GM23338 (cell line): ENCODE measurements at regions not wholly inside any gene's neighbourhood (a gene's known extent, or its start where the extent isn't known, plus 50 kb on each side); places are given as distances from the start of the nearest gene placed in this dataset.

Source experiments
- ATAC-seq: fragments of 200-7000 bp; cut with Tn5 transposase; 3 replicates; pipeline ENCODE4 v1.9.1; 2020
- DNase-seq: peaks from one replicate; pipeline ENCODE4 v3.0.0-alpha.2; 2015; ENCODE audit warnings: low spot score
- H2AFZ ChIP-seq: fragments of 200-600 bp; sonication (generic); 2 replicates; pipeline ENCODE4 v1.8.0; 2016; ENCODE audit warnings: antibody characterized with exemption, mild to moderate bottlenecking, moderate library complexity
- H3F3A ChIP-seq: fragments of 200-600 bp; sonication (generic); replicated peaks from 2 replicates; pipeline ENCODE4 v1.8.0; 2017; ENCODE audit warnings: antibody characterized with exemption, mixed run types, low read depth
- H3K27ac ChIP-seq: fragments of 200-600 bp; sonication (generic); 2 replicates; pipeline ENCODE4 v1.6.1; 2016; ENCODE audit warnings: low read depth
- H3K27me3 ChIP-seq: fragments of 200-600 bp; sonication (generic); 2 replicates; pipeline ENCODE4 v1.8.0; 2016; ENCODE audit warnings: mild to moderate bottlenecking, mixed run types, moderate library complexity; ENCODE audit not compliant: insufficient read depth
- H3K36me3 ChIP-seq: fragments of 200-600 bp; sonication (generic); 2 replicates; pipeline ENCODE4 v1.8.0; 2016; ENCODE audit warnings: mild to moderate bottlenecking; ENCODE audit not compliant: insufficient read depth
- H3K4me1 ChIP-seq: fragments of 200-600 bp; sonication (generic); 2 replicates; pipeline ENCODE4 v1.8.0; 2016; ENCODE audit warnings: mild to moderate bottlenecking, moderate library complexity; ENCODE audit not compliant: insufficient read depth
- H3K4me2 ChIP-seq: fragments of 200-600 bp; sonication (generic); 2 replicates; pipeline ENCODE4 v1.7.1; 2017; ENCODE audit warnings: mixed run types
- H3K4me3 ChIP-seq: fragments of 200-600 bp; sonication (generic); 2 replicates; pipeline ENCODE4 v1.6.1; 2016; ENCODE audit warnings: mixed run types
- H3K79me2 ChIP-seq: fragments of 200-600 bp; sonication (generic); replicated peaks from 2 replicates; pipeline ENCODE4 v1.8.0; 2017; ENCODE audit warnings: mild to moderate bottlenecking; ENCODE audit not compliant: insufficient read depth
- H3K9me2 ChIP-seq: fragments of 200-600 bp; sonication (generic); 2 replicates; pipeline ENCODE4 v1.8.0; 2017; ENCODE audit not compliant: insufficient read depth
- H4K20me1 ChIP-seq: fragments of 200-600 bp; sonication (generic); replicated peaks from 2 replicates; pipeline ENCODE4 v1.8.0; 2017; ENCODE audit warnings: mild to moderate bottlenecking; ENCODE audit not compliant: insufficient read depth
- H3K27ac Mint-ChIP-seq: 2 replicates; pipeline ENCODE4 v1.8.0; 2020; ENCODE audit warnings: inconsistent platforms, mild to moderate bottlenecking, moderate library complexity, mixed read lengths
- H3K27me3 Mint-ChIP-seq: 3 replicates; pipeline ENCODE4 v1.8.0; 2022; ENCODE audit warnings: low read depth, mild to moderate bottlenecking, moderate library complexity, mixed read lengths, inconsistent platforms; ENCODE audit not compliant: insufficient read depth, poor library complexity
- H3K36me3 Mint-ChIP-seq: 3 replicates; pipeline ENCODE4 v1.8.0; 2021; ENCODE audit warnings: low read depth, mild to moderate bottlenecking, inconsistent platforms, moderate library complexity, mixed read lengths
- H3K4me1 Mint-ChIP-seq: 3 replicates; pipeline ENCODE4 v1.8.0; 2020; ENCODE audit warnings: mild to moderate bottlenecking, inconsistent platforms, mixed read lengths
- H3K4me3 Mint-ChIP-seq: 3 replicates; pipeline ENCODE4 v1.8.0; 2021; ENCODE audit warnings: moderate library complexity, mild to moderate bottlenecking, inconsistent platforms, mixed read lengths
- H3K9me3 Mint-ChIP-seq: 3 replicates; pipeline ENCODE4 v1.8.0; 2020; ENCODE audit warnings: moderate library complexity, mild to moderate bottlenecking, inconsistent platforms, mixed read lengths
- EZH2phosphoT487 ChIP-seq: fragments of 200-600 bp; sonication (generic); IDR thresholded peaks from one replicate; pipeline ENCODE4 v1.8.1; 2018; ENCODE audit warnings: antibody characterized with exemption; ENCODE audit not compliant: unreplicated experiment
- JUNB ChIP-seq: IDR thresholded peaks from one replicate; pipeline ENCODE4 v1.6.1; 2016; ENCODE audit warnings: antibody characterized with exemption; ENCODE audit not compliant: unreplicated experiment
- NANOG ChIP-seq: IDR thresholded peaks from 2 replicates; pipeline ENCODE4 v1.6.1; 2016; ENCODE audit warnings: antibody characterized with exemption, borderline replicate concordance
- POLR2AphosphoS5 ChIP-seq: IDR thresholded peaks from 2 replicates; pipeline ENCODE4 v1.6.1; 2016; ENCODE audit warnings: antibody characterized with exemption, low read depth
- ZNF114 ChIP-seq: fragments of 250-450 bp; sonication (Bioruptor Pico); IDR thresholded peaks from 2 replicates; pipeline ENCODE4 v1.5.0; 2020; ENCODE audit warnings: mild to moderate bottlenecking, moderate library complexity
- TF ChIP-seq, protein P1 (sequence below): fragments of 250-450 bp; sonication (Bioruptor Pico); IDR thresholded peaks from 2 replicates; pipeline ENCODE4 v1.5.0; 2020; ENCODE audit warnings: mild to moderate bottlenecking, moderate library complexity
- TF ChIP-seq, protein P2 (sequence below): IDR thresholded peaks from one replicate; pipeline ENCODE4 v1.6.1; 2018; ENCODE audit warnings: antibody characterized with exemption; ENCODE audit not compliant: unreplicated experiment
- TF ChIP-seq, protein P3 (sequence below): IDR thresholded peaks from 2 replicates; pipeline ENCODE4 v1.6.1; 2016; ENCODE audit warnings: antibody characterized with exemption

DNA sequence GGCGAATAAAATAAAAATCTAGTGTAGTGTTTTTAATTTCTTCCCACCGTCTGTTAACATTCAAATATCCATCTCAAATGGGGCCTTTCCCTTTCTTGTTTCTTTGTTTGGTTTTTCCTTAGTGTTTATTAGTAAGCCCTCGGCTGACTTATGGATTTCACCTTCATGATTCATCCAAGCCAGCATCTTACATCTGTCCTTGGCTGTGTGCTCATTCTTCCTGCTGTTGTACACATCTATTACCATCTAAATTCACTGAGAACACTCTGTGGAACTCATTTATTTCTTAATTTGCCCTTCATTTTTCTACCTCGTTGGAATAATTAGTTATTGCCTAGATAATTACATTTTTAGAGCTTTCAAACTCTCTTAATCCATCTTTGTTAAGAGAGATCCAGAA lies 84.9 kb downstream of the SPCS3 start (continued):
- TF ChIP-seq, protein P1, sequence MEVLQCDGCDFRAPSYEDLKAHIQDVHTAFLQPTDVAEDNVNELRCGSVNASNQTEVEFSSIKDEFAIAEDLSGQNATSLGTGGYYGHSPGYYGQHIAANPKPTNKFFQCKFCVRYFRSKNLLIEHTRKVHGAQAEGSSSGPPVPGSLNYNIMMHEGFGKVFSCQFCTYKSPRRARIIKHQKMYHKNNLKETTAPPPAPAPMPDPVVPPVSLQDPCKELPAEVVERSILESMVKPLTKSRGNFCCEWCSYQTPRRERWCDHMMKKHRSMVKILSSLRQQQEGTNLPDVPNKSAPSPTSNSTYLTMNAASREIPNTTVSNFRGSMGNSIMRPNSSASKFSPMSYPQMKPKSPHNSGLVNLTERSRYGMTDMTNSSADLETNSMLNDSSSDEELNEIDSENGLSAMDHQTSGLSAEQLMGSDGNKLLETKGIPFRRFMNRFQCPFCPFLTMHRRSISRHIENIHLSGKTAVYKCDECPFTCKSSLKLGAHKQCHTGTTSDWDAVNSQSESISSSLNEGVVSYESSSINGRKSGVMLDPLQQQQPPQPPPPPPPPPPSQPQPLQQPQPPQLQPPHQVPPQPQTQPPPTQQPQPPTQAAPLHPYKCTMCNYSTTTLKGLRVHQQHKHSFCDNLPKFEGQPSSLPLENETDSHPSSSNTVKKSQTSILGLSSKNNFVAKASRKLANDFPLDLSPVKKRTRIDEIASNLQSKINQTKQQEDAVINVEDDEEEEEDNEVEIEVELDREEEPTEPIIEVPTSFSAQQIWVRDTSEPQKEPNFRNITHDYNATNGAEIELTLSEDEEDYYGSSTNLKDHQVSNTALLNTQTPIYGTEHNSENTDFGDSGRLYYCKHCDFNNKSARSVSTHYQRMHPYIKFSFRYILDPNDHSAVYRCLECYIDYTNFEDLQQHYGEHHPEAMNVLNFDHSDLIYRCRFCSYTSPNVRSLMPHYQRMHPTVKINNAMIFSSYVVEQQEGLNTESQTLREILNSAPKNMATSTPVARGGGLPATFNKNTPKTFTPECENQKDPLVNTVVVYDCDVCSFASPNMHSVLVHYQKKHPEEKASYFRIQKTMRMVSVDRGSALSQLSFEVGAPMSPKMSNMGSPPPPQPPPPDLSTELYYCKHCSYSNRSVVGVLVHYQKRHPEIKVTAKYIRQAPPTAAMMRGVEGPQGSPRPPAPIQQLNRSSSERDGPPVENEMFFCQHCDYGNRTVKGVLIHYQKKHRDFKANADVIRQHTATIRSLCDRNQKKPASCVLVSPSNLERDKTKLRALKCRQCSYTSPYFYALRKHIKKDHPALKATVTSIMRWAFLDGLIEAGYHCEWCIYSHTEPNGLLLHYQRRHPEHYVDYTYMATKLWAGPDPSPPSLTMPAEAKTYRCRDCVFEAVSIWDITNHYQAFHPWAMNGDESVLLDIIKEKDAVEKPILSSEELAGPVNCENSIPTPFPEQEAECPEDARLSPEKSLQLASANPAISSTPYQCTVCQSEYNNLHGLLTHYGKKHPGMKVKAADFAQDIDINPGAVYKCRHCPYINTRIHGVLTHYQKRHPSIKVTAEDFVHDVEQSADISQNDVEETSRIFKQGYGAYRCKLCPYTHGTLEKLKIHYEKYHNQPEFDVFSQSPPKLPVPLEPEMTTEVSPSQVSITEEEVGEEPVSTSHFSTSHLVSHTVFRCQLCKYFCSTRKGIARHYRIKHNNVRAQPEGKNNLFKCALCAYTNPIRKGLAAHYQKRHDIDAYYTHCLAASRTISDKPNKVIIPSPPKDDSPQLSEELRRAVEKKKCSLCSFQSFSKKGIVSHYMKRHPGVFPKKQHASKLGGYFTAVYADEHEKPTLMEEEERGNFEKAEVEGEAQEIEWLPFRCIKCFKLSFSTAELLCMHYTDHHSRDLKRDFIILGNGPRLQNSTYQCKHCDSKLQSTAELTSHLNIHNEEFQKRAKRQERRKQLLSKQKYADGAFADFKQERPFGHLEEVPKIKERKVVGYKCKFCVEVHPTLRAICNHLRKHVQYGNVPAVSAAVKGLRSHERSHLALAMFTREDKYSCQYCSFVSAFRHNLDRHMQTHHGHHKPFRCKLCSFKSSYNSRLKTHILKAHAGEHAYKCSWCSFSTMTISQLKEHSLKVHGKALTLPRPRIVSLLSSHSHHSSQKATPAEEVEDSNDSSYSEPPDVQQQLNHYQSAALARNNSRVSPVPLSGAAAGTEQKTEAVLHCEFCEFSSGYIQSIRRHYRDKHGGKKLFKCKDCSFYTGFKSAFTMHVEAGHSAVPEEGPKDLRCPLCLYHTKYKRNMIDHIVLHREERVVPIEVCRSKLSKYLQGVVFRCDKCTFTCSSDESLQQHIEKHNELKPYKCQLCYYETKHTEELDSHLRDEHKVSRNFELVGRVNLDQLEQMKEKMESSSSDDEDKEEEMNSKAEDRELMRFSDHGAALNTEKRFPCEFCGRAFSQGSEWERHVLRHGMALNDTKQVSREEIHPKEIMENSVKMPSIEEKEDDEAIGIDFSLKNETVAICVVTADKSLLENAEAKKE (CRISPR knock-in tag): no peak
- TF ChIP-seq, protein P2, sequence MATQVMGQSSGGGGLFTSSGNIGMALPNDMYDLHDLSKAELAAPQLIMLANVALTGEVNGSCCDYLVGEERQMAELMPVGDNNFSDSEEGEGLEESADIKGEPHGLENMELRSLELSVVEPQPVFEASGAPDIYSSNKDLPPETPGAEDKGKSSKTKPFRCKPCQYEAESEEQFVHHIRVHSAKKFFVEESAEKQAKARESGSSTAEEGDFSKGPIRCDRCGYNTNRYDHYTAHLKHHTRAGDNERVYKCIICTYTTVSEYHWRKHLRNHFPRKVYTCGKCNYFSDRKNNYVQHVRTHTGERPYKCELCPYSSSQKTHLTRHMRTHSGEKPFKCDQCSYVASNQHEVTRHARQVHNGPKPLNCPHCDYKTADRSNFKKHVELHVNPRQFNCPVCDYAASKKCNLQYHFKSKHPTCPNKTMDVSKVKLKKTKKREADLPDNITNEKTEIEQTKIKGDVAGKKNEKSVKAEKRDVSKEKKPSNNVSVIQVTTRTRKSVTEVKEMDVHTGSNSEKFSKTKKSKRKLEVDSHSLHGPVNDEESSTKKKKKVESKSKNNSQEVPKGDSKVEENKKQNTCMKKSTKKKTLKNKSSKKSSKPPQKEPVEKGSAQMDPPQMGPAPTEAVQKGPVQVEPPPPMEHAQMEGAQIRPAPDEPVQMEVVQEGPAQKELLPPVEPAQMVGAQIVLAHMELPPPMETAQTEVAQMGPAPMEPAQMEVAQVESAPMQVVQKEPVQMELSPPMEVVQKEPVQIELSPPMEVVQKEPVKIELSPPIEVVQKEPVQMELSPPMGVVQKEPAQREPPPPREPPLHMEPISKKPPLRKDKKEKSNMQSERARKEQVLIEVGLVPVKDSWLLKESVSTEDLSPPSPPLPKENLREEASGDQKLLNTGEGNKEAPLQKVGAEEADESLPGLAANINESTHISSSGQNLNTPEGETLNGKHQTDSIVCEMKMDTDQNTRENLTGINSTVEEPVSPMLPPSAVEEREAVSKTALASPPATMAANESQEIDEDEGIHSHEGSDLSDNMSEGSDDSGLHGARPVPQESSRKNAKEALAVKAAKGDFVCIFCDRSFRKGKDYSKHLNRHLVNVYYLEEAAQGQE: no peak
- no peak for TF ChIP-seq POLR2AphosphoS5

DNA sequence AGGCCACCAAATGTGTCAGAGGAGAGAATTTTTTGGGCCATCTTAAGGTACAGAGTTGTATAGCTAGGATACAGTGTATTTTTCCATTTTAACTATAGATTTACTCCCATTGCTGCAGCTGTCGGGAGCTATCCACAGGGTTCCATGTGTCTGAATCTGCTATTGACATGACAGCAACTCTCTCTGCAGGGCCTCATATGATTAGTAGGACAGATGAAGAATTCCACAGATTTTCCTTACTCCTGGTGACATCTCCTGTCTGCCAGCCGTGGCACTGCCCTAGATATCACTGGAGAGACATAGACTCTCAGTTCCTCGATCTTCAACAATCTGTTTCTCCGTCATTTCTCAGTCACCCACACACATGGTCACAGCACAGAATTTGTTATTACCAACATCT lies 86.5 kb downstream of the SPCS3 start:
- Histone ChIP-seq H3K4me2 (no peak overlapping the region), H3K36me3 (no peaks in the 10 kb centered on the region), H3K4me1 (peaks cover 10% of the 10 kb centered on the region; the same call in 1 of the 2 replicates), H3F3A (no peaks in the 10 kb centered on the region), H3K79me2 (no peaks in the 10 kb centered on the region), H4K20me1 (no peaks in the 10 kb centered on the region; the same call in 1 of the 2 replicates), H3K27me3 (no peaks in the 10 kb centered on the region), H3K4me3 (no peak overlapping the region), H2AFZ (no peak overlapping the region), H3K27ac (no peak overlapping the region), H3K9me2 (peaks cover 2% of the 10 kb centered on the region; the same call in 1 of the 2 replicates)
- ATAC-seq (no peak), DNase-seq (no peak)
- H3K36me3 Mint-ChIP-seq: no peaks in the 10 kb centered on the region
- H3K4me1 Mint-ChIP-seq: peaks cover 11% of the 10 kb centered on the region
- H3K27ac Mint-ChIP-seq: no peak overlapping the region
- no peak overlapping the region for H3K4me3 Mint-ChIP-seq
- H3K9me3 Mint-ChIP-seq: no peaks in the 10 kb centered on the region
- H3K27me3 Mint-ChIP-seq: peaks cover 2% of the 10 kb centered on the region
- TF ChIP-seq ZNF114: no peak
- TF ChIP-seq, protein P3, sequence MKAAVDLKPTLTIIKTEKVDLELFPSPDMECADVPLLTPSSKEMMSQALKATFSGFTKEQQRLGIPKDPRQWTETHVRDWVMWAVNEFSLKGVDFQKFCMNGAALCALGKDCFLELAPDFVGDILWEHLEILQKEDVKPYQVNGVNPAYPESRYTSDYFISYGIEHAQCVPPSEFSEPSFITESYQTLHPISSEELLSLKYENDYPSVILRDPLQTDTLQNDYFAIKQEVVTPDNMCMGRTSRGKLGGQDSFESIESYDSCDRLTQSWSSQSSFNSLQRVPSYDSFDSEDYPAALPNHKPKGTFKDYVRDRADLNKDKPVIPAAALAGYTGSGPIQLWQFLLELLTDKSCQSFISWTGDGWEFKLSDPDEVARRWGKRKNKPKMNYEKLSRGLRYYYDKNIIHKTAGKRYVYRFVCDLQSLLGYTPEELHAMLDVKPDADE: no peak
- TF ChIP-seq JUNB: no peak
- TF ChIP-seq, protein P2: no peak
- TF ChIP-seq EZH2phosphoT487: no peak
- no peak for TF ChIP-seq NANOG
